HS-27A (cell line): ENCODE measurements at regions not wholly inside any gene's neighbourhood (a gene's known extent, or its start where the extent isn't known, plus 50 kb on each side); places are given as distances from the start of the nearest gene placed in this dataset.
A peak's percentile ranks its signal among the peaks of the same experiment; 100 is the strongest.

Experiments
- DNase-seq: peaks from one replicate; pipeline ENCODE4 v3.0.0-alpha.2; 2012; ENCODE audit warnings: low read depth, missing footprints

- DNase-seq: no peak
Measured at GRCh38 chr21:16751695-16752474, 761.0 kb upstream of the CXADR start.

GRCh38 chr21:16752475-16752857, 760.4 kb upstream of the CXADR start:
- DNase-seq: no peak

- DNase-seq: no peak
Measured at GRCh38 chr21:16755061-16755460, 757.8 kb upstream of the CXADR start.

GRCh38 chr21:16767201-16767600, 745.6 kb upstream of the CXADR start:
- DNase-seq: no peak

- DNase-seq: no peak
Measured at GRCh38 chr21:16768096-16768495, 744.7 kb upstream of the CXADR start.

- no peak for DNase-seq
Measured at GRCh38 chr21:16770266-16770665, 742.6 kb upstream of the CXADR start.

- DNase-seq: peak; percentile 47
Measured at GRCh38 chr21:16773206-16773605, 739.6 kb upstream of the CXADR start.

GRCh38 chr21:16775076-16775475, 737.8 kb upstream of the CXADR start:
- DNase-seq: no peak

- DNase-seq: no peak
Measured at GRCh38 chr21:16777041-16777720, 735.7 kb upstream of the CXADR start.

GRCh38 chr21:16788584-16788983, 724.3 kb upstream of the CXADR start:
- no peak for DNase-seq

GRCh38 chr21:16789636-16790035, 723.2 kb upstream of the CXADR start:
- DNase-seq: no peak

GRCh38 chr21:16792101-16792500, 720.7 kb upstream of the CXADR start:
- DNase-seq: no peak

GRCh38 chr21:16794950-16795349, 717.9 kb upstream of the CXADR start:
- DNase-seq: peak; percentile 96

GRCh38 chr21:16796776-16797175, 716.1 kb upstream of the CXADR start:
- DNase-seq: no peak

- no peak for DNase-seq
Measured at GRCh38 chr21:16797540-16797939, 715.3 kb upstream of the CXADR start.

- no peak for DNase-seq
Measured at GRCh38 chr21:16797966-16798365, 714.9 kb upstream of the CXADR start.

- DNase-seq: no peak
Measured at GRCh38 chr21:16800536-16801275, 712.1 kb upstream of the CXADR start.

- DNase-seq: no peak
Measured at GRCh38 chr21:16811011-16811410, 701.8 kb upstream of the CXADR start.

GRCh38 chr21:16811970-16812369, 700.9 kb upstream of the CXADR start:
- no peak for DNase-seq

GRCh38 chr21:16815243-16815642, 697.6 kb upstream of the CXADR start:
- no peak for DNase-seq

- peak; percentile 26 for DNase-seq
Measured at GRCh38 chr21:16821588-16821987, 691.3 kb upstream of the CXADR start.

GRCh38 chr21:16829532-16829931, 683.3 kb upstream of the CXADR start:
- no peak for DNase-seq

GRCh38 chr21:16832791-16833190, 680.1 kb upstream of the CXADR start:
- DNase-seq: no peak
